ENCODE measurements at regions not wholly inside any gene's neighbourhood (a gene's known extent, or its start where the extent isn't known, plus 50 kb on each side); places are given as distances from the start of the nearest gene placed in this dataset.

GRCh38 chr16:50950955-50951354 lies 200.1 kb downstream of the SALL1 start:
- no peak for DNase-seq

- DNase-seq = no peak
Observed at GRCh38 chr16:50948268-50948930, 202.7 kb downstream of the SALL1 start.

- DNase-seq = no peak
Observed at GRCh38 chr16:50947826-50948225, 203.2 kb downstream of the SALL1 start.

GRCh38 chr16:50946606-50947005 lies 204.5 kb downstream of the SALL1 start:
- no peak for DNase-seq

- no peak for DNase-seq
Observed at GRCh38 chr16:50946098-50946497, 204.2 kb downstream of the CYLD start.

GRCh38 chr16:50945171-50945570 lies 203.3 kb downstream of the CYLD start:
- DNase-seq = no peak

- no peak for DNase-seq
Observed at GRCh38 chr16:50944436-50944835, 202.6 kb downstream of the CYLD start.

- no peak for DNase-seq
Observed at GRCh38 chr16:50944033-50944432, 202.1 kb downstream of the CYLD start.

GRCh38 chr16:50942143-50942542 lies 200.3 kb downstream of the CYLD start:
- DNase-seq = no peak

- no peak for DNase-seq
Observed at GRCh38 chr16:50941681-50942080, 199.8 kb downstream of the CYLD start.

- no peak for DNase-seq
Observed at GRCh38 chr16:50940275-50940854, 198.5 kb downstream of the CYLD start.

- no peak for DNase-seq
Observed at GRCh38 chr16:50939356-50939755, 197.5 kb downstream of the CYLD start.

- no peak for DNase-seq
Observed at GRCh38 chr16:50938932-50939331, 197.0 kb downstream of the CYLD start.

- no peak for DNase-seq
Observed at GRCh38 chr16:50933262-50933661, 191.4 kb downstream of the CYLD start.

GRCh38 chr16:50932348-50932935 lies 190.6 kb downstream of the CYLD start:
- no peak for DNase-seq

- no peak for DNase-seq
Observed at GRCh38 chr16:50928065-50928464, 186.2 kb downstream of the CYLD start.

- DNase-seq = no peak
Observed at GRCh38 chr16:50925758-50926357, 184.0 kb downstream of the CYLD start.

GRCh38 chr16:50924759-50925545 lies 183.1 kb downstream of the CYLD start:
- DNase-seq = no peak

- DNase-seq = no peak
Observed at GRCh38 chr16:50917950-50918703, 176.2 kb downstream of the CYLD start.

- no peak for DNase-seq
Observed at GRCh38 chr16:50916040-50916439, 174.2 kb downstream of the CYLD start.

- no peak for DNase-seq
Observed at GRCh38 chr16:50915120-50915519, 173.2 kb downstream of the CYLD start.

- no peak for DNase-seq
Observed at GRCh38 chr16:50910736-50911100, 168.8 kb downstream of the CYLD start.

Measured in NCI-H1092 treated with DMSO at 0.1 percent for 48 hours (cell line).